Adrenal gland (tissue), 5 donors: ENCODE measurements at regions not wholly inside any gene's neighbourhood (a gene's known extent, or its start where the extent isn't known, plus 50 kb on each side); places are given as distances from the start of the nearest gene placed in this dataset.

Experiments used
- CTCF ChIP-seq, 6 experiments: fragments of 450-650 bp in 4 of 6; fragments of 200-600 bp in 2 of 6; sonication (generic) in 1 of 6; IDR thresholded peaks; 1 replicate in 5 of 6; 2 replicates in 1 of 6; pipeline versions ENCODE4 v1.5.1 to v1.8.0; 2016 to 2021; ENCODE audit warnings: antibody characterized with exemption in 6 of 6, mild to moderate bottlenecking in 2 of 6, moderate library complexity in 1 of 6
- POLR2A ChIP-seq, 2 donors: fragments of 450-650 bp; IDR thresholded peaks; one replicate each; pipeline ENCODE4 v1.6.1; 2017; ENCODE audit warnings: antibody characterized with exemption in 2 of 2, mild to moderate bottlenecking in 2 of 2, moderate library complexity in 1 of 2
- donor health status: DM: no; HTN: no; CAD: no.

GRCh38 chr5:129345213-129345924 is 114.7 kb upstream of the ADAMTS19 start:
- TF ChIP-seq POLR2A (IDR thresholded peaks at IDR 0.05) (no peak), CTCF (IDR thresholded peaks at IDR 0.05) (no peak)
